Transverse colon (tissue), 4 donors: ENCODE measurements at regions not wholly inside any gene's neighbourhood (a gene's known extent, or its start where the extent isn't known, plus 50 kb on each side); places are given as distances from the start of the nearest gene placed in this dataset.

Experiments used
- DNase-seq: peaks from one replicate; pipeline ENCODE4 v3.0.0-alpha.2; 2019
- H3K27ac ChIP-seq, 4 donors: fragments of 200-600 bp; sonication (generic); 2 replicates each; pipeline ENCODE4 v1.5.1; 2016 to 2018; ENCODE audit warnings: inconsistent platforms in 4 of 4
- H3K27me3 ChIP-seq: fragments of 200-600 bp; sonication (generic); 2 replicates; pipeline ENCODE4 v1.5.1; 2017; ENCODE audit warnings: inconsistent platforms
- H3K36me3 ChIP-seq, 4 donors: fragments of 200-600 bp; sonication (generic); 2 replicates each; pipeline ENCODE4 v1.5.1; 2017 to 2019; ENCODE audit warnings: inconsistent platforms in 4 of 4
- H3K4me1 ChIP-seq, 4 donors: fragments of 200-600 bp; sonication (generic); 2 replicates each; pipeline ENCODE4 v1.5.1; 2017 to 2020; ENCODE audit warnings: inconsistent platforms in 4 of 4
- H3K4me3 ChIP-seq, 4 donors: fragments of 200-600 bp; sonication (generic); 1 replicate in 1 of 4; 2 replicates in 3 of 4; pipeline versions ENCODE4 v1.5.1 to v1.6.1; 2017 to 2019; ENCODE audit warnings: inconsistent platforms in 4 of 4
- H3K9me3 ChIP-seq, 2 donors: fragments of 200-600 bp; sonication (generic); 2 replicates each; pipeline ENCODE4 v1.5.1; 2017 to 2019; ENCODE audit warnings: inconsistent platforms in 2 of 2
- EP300 ChIP-seq: sonication (generic); formaldehyde crosslinking; IDR thresholded peaks from one replicate; pipeline ENCODE4 v1.6.1; 2017; ENCODE audit warnings: antibody characterized with exemption, low read depth
- POLR2A ChIP-seq: fragments of 450-650 bp; IDR thresholded peaks from one replicate; pipeline ENCODE4 v1.6.1; 2016; ENCODE audit warnings: antibody characterized with exemption, mild to moderate bottlenecking, moderate library complexity
- POLR2AphosphoS5 ChIP-seq, 3 donors: sonication (generic); formaldehyde crosslinking; IDR thresholded peaks; one replicate each; pipeline ENCODE4 v1.6.1; 2016; ENCODE audit warnings: antibody characterized with exemption in 3 of 3
- WGBS, 2 donors: methylation state at CpG; one replicate each; pipeline ENCODE4 v1.1.5; 2018; ENCODE audit warnings: low coverage in 1 of 2; 5-methylcytosine and 5-hydroxymethylcytosine counted together
- in situ Hi-C, 4 donors: fragments of 200-750 bp; cut with MboI; loops; one replicate each; pipeline versions ENCODE4 v1.15.0 to v1.15.1; 2017; ENCODE audit warnings: low sequenced_read_pairs in 3 of 4, low pct_ligation_motif_present in 1 of 4, low pct_unique_long_range_greater_than_20kb in 1 of 4
- intact Hi-C: fragments of 100-400 bp; cut with DNase I; formaldehyde crosslinking; loops from one replicate; pipeline ENCODE4 v1.15.1; 2023; ENCODE audit warnings: low total_unique reads
- TF ChIP-seq, protein P1 (sequence below), 5 experiments: fragments of 200-600 bp in 3 of 5; fragments of 450-650 bp in 2 of 5; sonication (generic) in 3 of 5; IDR thresholded peaks; 1 replicate in 2 of 5; 2 replicates in 3 of 5; pipeline ENCODE4 v1.5.1; 2016 to 2017; ENCODE audit warnings: antibody characterized with exemption in 5 of 5, inconsistent platforms in 3 of 5, mild to moderate bottlenecking in 2 of 5, moderate library complexity in 1 of 5

GRCh38 chr2:41867553-41867952, 180.3 kb upstream of the PKDCC start:
- Histone ChIP-seq H3K27ac (no peak overlapping the region), H3K27me3 (no peaks in the 10 kb centered on the region), H3K4me3 (no peak overlapping the region), H3K4me1 (peaks cover 0 to 12% (median under 1%) of the 10 kb centered on the region in 4 donors), H3K9me3 (no peaks in the 10 kb centered on the region), H3K36me3 (no peaks in the 10 kb centered on the region)
- in situ Hi-C loops (loop anchor here in 3 of 4 donors (25.0 kb wide), 3 partner anchors 370 to 495 kb away; partner anchors contain the start of gene COX7A2L (in 1 of the 3)), intact Hi-C loops (no loop called here)
- no peak for DNase-seq
- TF ChIP-seq EP300 (no peak), POLR2AphosphoS5 (IDR thresholded peaks at IDR 0.05) (no peak)
- WGBS, 2 donors: 54 to 83% methylated on average over 1 to 3 of the region's 3 CpGs

DNA sequence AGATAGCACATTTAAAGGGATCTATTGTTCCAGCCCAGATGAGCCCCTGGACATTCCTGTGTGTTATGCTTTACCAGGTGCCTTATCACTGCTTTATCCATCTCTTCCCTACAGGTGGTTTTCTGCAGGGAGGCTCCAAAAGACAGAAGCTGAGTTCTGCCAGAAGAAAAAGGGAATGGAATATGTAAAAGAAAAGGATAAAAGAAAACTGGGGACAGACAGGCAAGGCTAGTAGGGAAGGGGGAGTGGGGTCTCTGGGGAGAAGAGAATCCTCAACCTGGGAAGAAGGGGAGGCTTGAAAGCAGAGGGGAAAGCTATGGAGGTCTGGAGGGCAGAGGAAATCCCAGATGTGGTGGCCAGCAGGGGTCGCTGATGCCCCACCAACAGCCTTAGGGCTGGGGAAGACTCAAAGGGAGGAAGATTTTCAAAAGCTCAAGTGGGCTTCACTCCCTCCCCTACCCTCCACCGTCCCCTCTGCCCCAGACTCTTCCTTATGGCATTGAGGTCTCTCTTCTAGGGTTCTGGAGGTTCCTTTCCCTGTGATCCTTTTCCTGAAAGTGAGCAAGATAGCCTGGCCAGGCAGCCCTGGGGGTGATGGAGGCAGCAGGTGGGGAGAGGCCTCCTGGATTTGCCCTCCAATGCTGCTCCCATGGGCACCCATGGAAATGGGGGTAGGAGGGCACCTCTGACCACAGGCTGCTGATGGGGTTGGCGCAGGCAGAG, 178.1 kb upstream of the PKDCC start:
- Histone ChIP-seq H3K27me3 (no peaks in the 10 kb centered on the region), H3K4me3 (no peak overlapping the region), H3K9me3 (no peaks in the 10 kb centered on the region), H3K4me1 (peaks cover 0 to 16% (median 5%) of the 10 kb centered on the region in 4 donors), H3K36me3 (no peaks in the 10 kb centered on the region), H3K27ac (no peak overlapping the region)
- intact Hi-C loops (loop anchor here (1.0 kb wide), 1 partner anchor 217 kb away; no protein-coding TSS in a partner anchor), in situ Hi-C loops (loop anchor here (5.0 to 25.0 kb wide), 5 partner anchors 213 to 493 kb away; partner anchors contain the start of gene COX7A2L (in 1 of the 4))
- DNase-seq: peak; percentile 83
- WGBS, 2 donors: 0 to 15% methylated on average over 1 to 3 of the region's 3 CpGs
- TF ChIP-seq POLR2AphosphoS5 (IDR thresholded peaks at IDR 0.05) (no peak), POLR2A (no peak), EP300 (no peak)
- TF ChIP-seq, protein P1, sequence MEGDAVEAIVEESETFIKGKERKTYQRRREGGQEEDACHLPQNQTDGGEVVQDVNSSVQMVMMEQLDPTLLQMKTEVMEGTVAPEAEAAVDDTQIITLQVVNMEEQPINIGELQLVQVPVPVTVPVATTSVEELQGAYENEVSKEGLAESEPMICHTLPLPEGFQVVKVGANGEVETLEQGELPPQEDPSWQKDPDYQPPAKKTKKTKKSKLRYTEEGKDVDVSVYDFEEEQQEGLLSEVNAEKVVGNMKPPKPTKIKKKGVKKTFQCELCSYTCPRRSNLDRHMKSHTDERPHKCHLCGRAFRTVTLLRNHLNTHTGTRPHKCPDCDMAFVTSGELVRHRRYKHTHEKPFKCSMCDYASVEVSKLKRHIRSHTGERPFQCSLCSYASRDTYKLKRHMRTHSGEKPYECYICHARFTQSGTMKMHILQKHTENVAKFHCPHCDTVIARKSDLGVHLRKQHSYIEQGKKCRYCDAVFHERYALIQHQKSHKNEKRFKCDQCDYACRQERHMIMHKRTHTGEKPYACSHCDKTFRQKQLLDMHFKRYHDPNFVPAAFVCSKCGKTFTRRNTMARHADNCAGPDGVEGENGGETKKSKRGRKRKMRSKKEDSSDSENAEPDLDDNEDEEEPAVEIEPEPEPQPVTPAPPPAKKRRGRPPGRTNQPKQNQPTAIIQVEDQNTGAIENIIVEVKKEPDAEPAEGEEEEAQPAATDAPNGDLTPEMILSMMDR (IDR thresholded peaks at IDR 0.05): peak; percentile 86 to 95 (median 90)

DNA sequence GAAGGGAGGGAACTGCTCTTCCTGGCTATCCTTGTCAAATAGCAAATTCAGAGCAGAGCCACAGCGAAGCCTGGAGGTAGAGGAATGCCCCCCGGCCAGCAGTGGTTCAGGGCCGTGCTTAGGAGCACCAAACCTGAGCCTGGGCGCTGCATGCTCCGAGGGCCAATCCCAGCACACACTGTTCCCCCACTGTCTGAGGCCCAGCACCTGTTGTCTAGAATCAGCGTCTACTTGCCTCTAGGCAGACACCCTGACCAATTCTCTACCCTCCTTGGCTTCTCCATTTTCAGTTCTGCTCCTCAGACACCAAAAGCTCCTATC, 177.6 kb upstream of the PKDCC start:
- no peaks in the 10 kb centered on the region for H3K27me3 ChIP-seq
- TF ChIP-seq POLR2AphosphoS5 (IDR thresholded peaks at IDR 0.05): no peak
- H3K27ac ChIP-seq: no peak overlapping the region
- 78% methylated on average over 6 of the region's 6 CpGs; no CpG with 5 or more reads in 1 of the 2 donors for WGBS, 2 donors
- no peak for DNase-seq
- peaks cover 0 to 16% (median 5%) of the 10 kb centered on the region in 4 donors for H3K4me1 ChIP-seq
- H3K4me3 ChIP-seq: no peak overlapping the region
- H3K9me3 ChIP-seq: no peaks in the 10 kb centered on the region
- intact Hi-C loops: no loop called here
- in situ Hi-C loops: loop anchor here (5.0 to 25.0 kb wide), 5 partner anchors 212 to 492 kb away; partner anchors contain the start of gene COX7A2L (in 1 of the 4)
- H3K36me3 ChIP-seq: no peaks in the 10 kb centered on the region

GRCh38 chr2:41871080-41871479, 176.7 kb upstream of the PKDCC start:
- Histone ChIP-seq H3K27me3 (no peaks in the 10 kb centered on the region), H3K36me3 (no peaks in the 10 kb centered on the region), H3K27ac (no peak overlapping the region), H3K4me3 (no peak overlapping the region), H3K4me1 (peaks cover 0 to 16% (median 7%) of the 10 kb centered on the region in 4 donors), H3K9me3 (no peaks in the 10 kb centered on the region)
- TF ChIP-seq, protein P1 (IDR thresholded peaks at IDR 0.05): peak in 1 of 5 experiments; percentile 17
- TF ChIP-seq POLR2A: no peak
- intact Hi-C loops (no loop called here), in situ Hi-C loops (loop anchor here (5.0 to 25.0 kb wide), 5 partner anchors 211 to 491 kb away; partner anchors contain the start of gene COX7A2L (in 1 of the 4))
- 84% methylated on average over 9 of the region's 9 CpGs; no CpG with 5 or more reads in 1 of the 2 donors for whole genome bisulfite sequencing, 2 donors
- DNase-seq: no peak

- 68 to 78% methylated on average over 1 to 3 of the region's 3 CpGs for WGBS, 2 donors
- H3K27me3 ChIP-seq: no peaks in the 10 kb centered on the region
- no peaks in the 10 kb centered on the region for H3K36me3 ChIP-seq
- peaks cover 0 to 19% (median 8%) of the 10 kb centered on the region in 4 donors for H3K4me1 ChIP-seq
- in situ Hi-C loops (loop anchor here (5.0 to 25.0 kb wide), 5 partner anchors 210 to 490 kb away; partner anchors contain the start of gene COX7A2L (in 1 of the 4)), intact Hi-C loops (no loop called here)
- no peak overlapping the region for H3K27ac ChIP-seq
- DNase-seq: no peak
- H3K4me3 ChIP-seq: no peak overlapping the region
- H3K9me3 ChIP-seq: no peaks in the 10 kb centered on the region
- TF ChIP-seq POLR2A: no peak
- TF ChIP-seq EP300: no peak
- TF ChIP-seq, protein P1 (IDR thresholded peaks at IDR 0.05): no peak
- no peak for TF ChIP-seq POLR2AphosphoS5 (IDR thresholded peaks at IDR 0.05)
These were observed 175.2 kb upstream of the PKDCC start for GRCh38 chr2:41872646-41873045.
